Caki2 (cell line): ENCODE measurements at regions not wholly inside any gene's neighbourhood (a gene's known extent, or its start where the extent isn't known, plus 50 kb on each side); places are given as distances from the start of the nearest gene placed in this dataset.
"Not testable (repeated sequence)": the region's sequence is repeated elsewhere in the genome, so short reads cannot be mapped to it uniquely, and the experiment has no call there.

Experiments
- DNase-seq: peaks from one replicate; pipeline ENCODE4 v3.0.0-alpha.2; 2015; ENCODE audit warnings: low read depth
- in situ Hi-C: cut with HindIII; loops from 2 replicates; pipeline ENCODE4 v1.10.0; 2016; ENCODE audit warnings: low sequenced_read_pairs, low pct_unique_long_range_greater_than_20kb, mixed read lengths

GRCh38 chrX:3788494-3789233 is 75.2 kb upstream of the PRKX start:
- in situ Hi-C loops: no loop called here
- no peak for DNase-seq

GRCh38 chrX:3787856-3788255 is 74.4 kb upstream of the PRKX start:
- in situ Hi-C loops: no loop called here
- no peak for DNase-seq

GRCh38 chrX:3785822-3786221 is 72.4 kb upstream of the PRKX start:
- in situ Hi-C loops, DNase-seq: not testable (repeated sequence)

- DNase-seq: no peak
- in situ Hi-C loops: no loop called here
Observed at GRCh38 chrX:3780564-3780963, 67.1 kb upstream of the PRKX start.

- DNase-seq: no peak
- in situ Hi-C loops: no loop called here
Observed at GRCh38 chrX:3779546-3779945, 66.1 kb upstream of the PRKX start.

- DNase-seq: no peak
- in situ Hi-C loops: no loop called here
Observed at GRCh38 chrX:3777416-3777815, 64.0 kb upstream of the PRKX start.

- no peak for DNase-seq
- in situ Hi-C loops: no loop called here
Observed at GRCh38 chrX:3771766-3772165, 58.3 kb upstream of the PRKX start.

- in situ Hi-C loops: no loop called here
- no peak for DNase-seq
Observed at GRCh38 chrX:3768881-3769280, 55.4 kb upstream of the PRKX start.
